ENCODE measurements at regions not wholly inside any gene's neighbourhood (a gene's known extent, or its start where the extent isn't known, plus 50 kb on each side); places are given as distances from the start of the nearest gene placed in this dataset.
"Not testable (repeated sequence)": the region's sequence is repeated elsewhere in the genome, so short reads cannot be mapped to it uniquely, and the experiment has no call there.

DNA sequence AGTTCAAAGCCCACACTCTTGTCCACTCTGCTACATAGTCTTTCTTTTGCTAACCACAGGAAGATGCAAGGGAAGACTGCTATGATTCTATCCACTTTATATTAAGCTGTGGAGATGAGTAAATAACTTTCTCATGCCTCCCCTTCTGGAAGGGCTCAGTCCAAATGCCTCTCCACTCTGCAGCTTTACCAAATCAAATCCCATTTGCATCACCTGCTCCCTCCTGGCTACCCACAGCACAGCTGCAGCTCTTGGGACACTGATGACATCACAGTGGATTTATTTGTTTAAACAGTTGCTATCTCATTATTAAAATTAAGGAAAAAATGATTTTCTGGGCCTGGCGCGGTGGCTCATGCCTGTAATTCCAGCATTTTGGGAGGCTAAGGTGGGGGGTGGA is 1544.9 kb upstream of the WWC1 start:
- no peak for DNase-seq (ENCODE audit: low read depth in 4 of 4, low spot score in 3 of 4)

DNA sequence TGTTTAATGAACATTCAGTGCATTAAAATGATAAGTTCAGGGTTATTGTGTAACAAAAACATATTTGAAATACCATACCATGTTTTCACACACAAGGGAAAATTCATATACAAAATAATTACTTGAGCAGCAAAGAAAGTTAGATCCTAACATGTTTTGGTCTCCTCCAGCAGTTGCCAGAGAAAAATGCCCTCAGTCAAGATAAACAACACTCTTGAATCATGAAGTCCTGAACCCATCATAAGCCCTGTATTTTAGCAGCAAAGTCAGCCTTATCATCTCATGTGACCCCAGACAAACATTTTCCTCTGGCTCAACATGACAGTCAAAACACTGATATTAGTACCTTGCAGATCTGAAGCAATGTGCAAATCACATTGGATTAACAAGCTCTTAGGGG is 1541.1 kb upstream of the WWC1 start:
- DNase-seq (ENCODE audit: low read depth in 4 of 4, low spot score in 3 of 4), result no peak

DNA sequence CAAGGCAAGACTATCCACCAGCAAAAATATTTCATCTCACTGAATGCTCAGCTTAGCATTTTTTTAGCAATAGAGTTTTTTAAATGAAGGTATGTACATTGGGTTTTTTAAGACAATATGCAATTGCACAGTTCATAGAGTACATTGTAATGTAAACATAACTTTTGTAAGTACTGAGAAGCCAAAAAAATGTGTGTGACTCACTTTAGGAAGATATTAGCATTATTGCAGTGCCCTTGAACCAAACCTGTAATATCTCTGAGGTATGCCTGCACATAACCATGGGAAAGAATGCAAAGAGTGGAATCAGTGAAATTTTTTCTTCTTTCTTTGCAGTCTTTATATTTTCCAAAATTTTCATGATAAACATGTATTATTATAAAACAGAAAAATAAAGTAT is 1533.3 kb upstream of the WWC1 start:
- DNase-seq (ENCODE audit: low read depth in 4 of 4, low spot score in 3 of 4), result no peak

DNA sequence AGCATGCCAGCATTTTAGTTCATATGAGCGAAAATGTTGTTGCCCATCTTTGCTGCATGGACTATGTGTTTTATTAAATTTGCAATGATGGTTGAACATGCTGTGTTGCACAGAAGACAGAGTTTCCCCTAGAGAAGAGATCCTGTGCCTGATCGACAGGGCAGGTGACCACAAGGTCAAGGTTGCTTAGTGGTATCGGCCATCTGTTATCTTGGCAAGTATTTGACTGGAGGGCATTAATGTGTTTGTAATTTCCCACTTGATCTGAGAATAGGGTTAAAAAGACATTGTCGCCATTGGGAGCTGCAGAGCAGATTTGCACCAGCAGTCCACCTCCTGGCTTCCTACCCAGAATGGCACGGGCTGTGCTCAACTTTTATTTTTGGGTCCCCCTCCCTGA is 1523.6 kb upstream of the WWC1 start:
- DNase-seq (ENCODE audit: low read depth in 4 of 4, low spot score in 3 of 4), result no peak

- DNase-seq (ENCODE audit: low read depth in 4 of 4, low spot score in 3 of 4), result no peak
Observed at GRCh38 chr5:166768536-166768935, 1522.9 kb upstream of the WWC1 start.

DNA sequence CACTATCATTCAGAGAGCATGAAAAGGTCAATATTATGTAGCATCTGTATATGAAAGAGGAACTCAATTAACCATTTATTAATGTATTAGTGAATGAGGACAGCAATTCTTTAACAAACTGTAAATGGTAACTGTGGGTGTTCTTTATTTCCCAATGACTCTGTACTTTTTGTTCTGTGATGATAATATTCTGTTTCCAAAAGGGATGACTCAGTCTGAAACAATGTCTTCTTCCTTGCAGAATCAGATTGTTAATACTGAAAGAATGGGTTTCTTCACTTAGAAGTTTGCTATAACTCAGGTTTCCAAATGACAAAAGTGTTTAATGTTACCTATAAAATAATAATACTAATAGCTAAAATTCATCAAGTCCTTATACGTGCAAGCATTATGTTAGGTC is 1518.7 kb upstream of the WWC1 start:
- DNase-seq (ENCODE audit: low read depth in 4 of 4, low spot score in 3 of 4), result no peak

- no peak for DNase-seq (ENCODE audit: low read depth in 4 of 4, low spot score in 3 of 4)
Observed at GRCh38 chr5:166781737-166782136, 1509.7 kb upstream of the WWC1 start.

DNA sequence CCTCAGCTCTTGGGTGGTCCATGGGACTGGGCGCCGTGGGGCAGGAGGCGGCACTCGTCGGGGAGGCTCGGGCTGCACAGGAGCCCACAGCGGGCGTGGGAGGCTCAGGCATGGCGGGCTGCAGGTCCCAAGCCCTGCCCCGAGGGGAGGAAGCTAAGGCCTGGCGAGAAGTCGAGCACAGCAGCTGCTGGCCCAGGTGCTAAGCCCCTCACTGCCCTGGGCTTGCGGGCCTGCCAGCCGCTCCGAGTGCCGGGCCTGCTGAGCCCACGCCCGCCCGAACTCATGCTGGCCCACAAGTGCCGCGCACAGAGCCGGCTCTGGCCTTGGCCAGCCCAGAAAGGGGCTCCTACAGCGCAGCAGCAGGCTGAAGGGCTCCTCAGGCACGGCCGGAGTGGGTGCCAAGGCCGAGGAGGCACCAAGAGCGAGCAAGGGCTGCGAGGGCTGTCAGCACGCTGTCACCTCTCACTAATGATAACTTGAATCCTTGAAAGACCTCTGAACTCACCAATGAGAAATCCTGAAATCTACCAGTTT is 1506.8 kb upstream of the WWC1 start:
- no peak for DNase-seq (ENCODE audit: low read depth in 4 of 4, low spot score in 3 of 4)

GRCh38 chr5:166786178-166786577 is 1505.3 kb upstream of the WWC1 start:
- DNase-seq (ENCODE audit: low read depth in 4 of 4, low spot score in 3 of 4), result no peak

DNA sequence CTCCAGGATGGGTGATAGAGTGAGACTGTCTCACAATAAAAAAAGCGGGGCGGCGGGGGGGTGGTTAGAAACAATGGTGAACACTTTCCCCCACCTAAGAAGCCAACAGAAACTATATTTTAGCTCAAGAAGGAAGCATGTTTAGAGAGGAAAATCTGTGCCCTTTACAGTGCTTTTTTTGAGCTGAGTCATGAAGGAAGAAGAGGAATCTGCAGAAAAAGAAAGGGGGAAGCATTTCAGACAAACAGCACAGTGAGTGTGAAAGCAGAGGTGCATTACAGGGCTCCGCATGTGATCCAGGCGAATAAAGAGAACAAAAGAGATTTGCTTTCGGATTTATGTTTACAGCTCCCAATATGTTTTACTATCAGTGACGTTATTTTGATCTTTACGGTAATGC is 1504.6 kb upstream of the WWC1 start:
- DNase-seq (ENCODE audit: low read depth in 4 of 4, low spot score in 3 of 4), result no peak

GRCh38 chr5:166788050-166788449 is 1503.4 kb upstream of the WWC1 start:
- DNase-seq (ENCODE audit: low read depth in 4 of 4, low spot score in 3 of 4), result no peak

GRCh38 chr5:166795756-166796155 is 1495.7 kb upstream of the WWC1 start:
- DNase-seq (ENCODE audit: low read depth in 4 of 4, low spot score in 3 of 4), result no peak

DNA sequence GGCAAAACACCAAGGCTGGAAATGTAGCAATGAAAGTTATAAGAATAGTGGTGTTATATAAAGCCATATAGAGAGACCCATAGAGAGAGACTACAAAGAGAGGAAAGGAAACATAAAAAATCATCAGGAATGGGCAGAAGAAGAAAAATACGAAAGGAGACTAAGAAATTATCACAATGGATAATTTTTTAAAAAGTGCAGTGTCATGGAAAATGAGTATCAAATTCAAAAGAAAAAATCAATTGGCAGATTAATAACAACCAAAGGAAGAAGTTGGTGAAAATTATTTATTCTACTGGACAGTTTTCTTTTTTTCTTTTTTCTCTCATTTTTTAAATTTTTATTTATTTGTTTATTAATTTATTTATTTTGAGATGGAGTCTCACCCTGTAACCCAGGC is 1488.4 kb upstream of the WWC1 start:
- DNase-seq (ENCODE audit: low read depth in 4 of 4, low spot score in 3 of 4), result no peak

- not testable (repeated sequence) for DNase-seq (ENCODE audit: low read depth in 4 of 4, low spot score in 3 of 4)
Observed at GRCh38 chr5:166804223-166804622, 1487.2 kb upstream of the WWC1 start.

DNA sequence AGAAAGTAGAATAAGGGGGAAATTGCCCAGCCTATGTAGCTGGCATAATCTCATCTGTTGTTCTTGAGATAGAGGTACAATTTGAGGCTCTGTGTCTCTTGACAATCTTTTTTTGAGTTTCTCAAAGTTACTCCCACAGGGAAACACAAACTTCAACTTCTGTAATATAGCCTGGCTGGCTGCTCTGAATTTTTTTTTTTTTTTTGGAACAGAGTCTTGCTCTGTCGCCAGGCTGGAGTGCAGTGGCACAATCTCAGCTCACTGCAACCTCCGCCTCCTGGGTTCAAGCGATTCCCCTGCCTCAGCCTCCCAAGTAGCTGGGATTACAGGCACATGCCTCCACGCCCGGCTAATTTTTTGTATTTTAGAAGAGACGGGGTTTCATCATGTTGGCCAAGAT is 1486.8 kb upstream of the WWC1 start:
- DNase-seq (ENCODE audit: low read depth in 4 of 4, low spot score in 3 of 4), result not testable (repeated sequence)

GRCh38 chr5:166810093-166810658 is 1481.3 kb upstream of the WWC1 start:
- not testable (repeated sequence) for DNase-seq (ENCODE audit: low read depth in 4 of 4, low spot score in 3 of 4)

DNA sequence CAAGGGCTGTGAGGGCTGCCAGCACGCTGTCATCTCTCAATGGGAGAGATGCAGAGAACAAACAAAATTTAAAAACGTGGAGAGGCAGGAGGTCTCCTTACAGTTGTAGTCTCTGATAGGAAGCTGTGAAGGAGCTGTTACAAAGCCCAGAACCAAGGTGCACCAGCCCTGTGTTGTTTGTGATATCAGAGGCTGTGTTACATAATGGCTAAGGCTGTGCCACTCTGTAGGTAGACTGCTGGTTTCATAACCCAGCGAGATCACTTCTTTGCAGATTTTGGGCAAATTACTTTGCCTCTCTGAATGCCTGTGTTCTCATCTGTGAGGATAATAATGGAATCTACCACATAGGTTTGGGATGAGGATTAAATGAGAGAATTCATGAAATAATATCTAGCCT is 1480.7 kb upstream of the WWC1 start:
- DNase-seq (ENCODE audit: low read depth in 4 of 4, low spot score in 3 of 4), result no peak

DNA sequence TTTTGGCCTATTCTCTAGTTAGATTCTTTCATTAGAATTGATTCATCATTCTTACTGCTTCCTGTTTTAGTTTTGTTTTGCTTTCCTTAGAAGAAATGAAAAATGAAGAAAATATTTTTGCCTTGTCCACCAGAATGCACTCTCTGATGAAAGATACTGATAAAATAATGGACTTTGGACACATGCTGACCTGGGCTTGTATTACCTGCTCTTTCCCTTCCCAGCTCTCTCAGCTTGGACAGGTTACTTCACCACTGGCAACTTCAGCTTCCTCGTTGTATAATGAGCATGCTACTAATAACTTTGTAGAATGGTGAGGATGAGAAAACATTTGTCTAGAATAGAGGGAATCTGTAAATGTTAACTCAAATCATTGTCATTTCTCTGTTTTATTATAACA is 1468.1 kb upstream of the WWC1 start:
- no peak for DNase-seq (ENCODE audit: low read depth in 4 of 4, low spot score in 3 of 4)

DNA sequence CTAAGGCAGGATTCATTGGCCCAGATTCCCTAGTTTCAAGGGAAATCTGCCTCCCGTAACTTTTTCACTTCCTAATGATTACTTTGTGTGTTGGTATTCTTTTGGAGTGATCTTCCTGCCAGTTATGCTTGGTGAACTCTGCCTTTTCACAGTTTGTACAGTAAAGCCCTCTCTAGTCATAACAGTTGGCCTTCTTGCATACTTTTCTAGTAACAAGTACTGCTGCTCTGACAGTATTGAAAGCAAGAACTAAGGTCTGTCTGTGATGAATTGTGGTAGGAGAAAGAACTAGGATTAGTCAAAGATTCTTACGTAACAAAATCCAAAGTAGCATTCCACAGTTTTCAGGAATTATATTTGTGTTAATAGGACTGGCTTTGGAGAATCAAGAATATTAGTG is 1457.2 kb upstream of the WWC1 start:
- no peak for DNase-seq (ENCODE audit: low read depth in 4 of 4, low spot score in 3 of 4)

DNA sequence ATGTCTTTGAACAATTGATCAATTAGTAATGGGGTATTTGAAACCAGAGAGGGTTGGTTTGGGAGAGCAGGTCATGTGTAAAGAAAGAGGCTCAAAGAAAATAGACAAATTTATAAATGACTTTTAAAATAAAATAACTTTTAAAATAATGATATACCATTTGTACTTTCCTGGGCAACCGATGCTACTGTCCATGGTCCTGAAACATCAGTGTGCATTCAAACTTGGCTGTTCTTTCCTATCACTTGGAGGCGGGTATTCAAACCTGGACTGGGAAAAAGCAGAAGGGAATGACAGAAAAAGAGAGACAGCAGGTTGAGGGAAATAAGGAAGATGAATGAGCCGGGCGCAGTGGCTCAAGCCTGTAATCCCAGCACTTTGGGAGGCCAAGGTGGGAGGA is 1446.4 kb upstream of the WWC1 start:
- peak; percentile 20 to 39 (median 30) for DNase-seq (ENCODE audit: low read depth in 4 of 4, low spot score in 3 of 4)

DNA sequence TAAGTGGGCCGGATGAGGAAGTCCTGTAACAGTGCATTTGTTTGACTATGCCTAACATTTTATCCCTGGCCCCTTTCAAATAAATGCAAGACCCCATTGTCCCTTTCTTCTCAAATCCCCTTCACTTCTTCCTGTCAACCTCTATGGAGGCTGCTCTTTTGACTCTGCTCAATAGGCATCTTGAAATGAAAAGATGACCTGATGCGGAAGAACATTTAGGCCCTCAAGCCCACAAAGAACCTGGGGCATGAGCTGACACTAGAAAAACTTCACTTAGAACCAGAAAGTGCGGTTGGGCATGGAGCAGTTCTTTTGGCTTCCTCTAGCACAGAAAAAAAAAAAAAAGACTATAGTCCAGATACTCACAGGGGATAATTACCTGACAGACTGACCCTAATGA is 1434.7 kb upstream of the WWC1 start:
- DNase-seq (ENCODE audit: low read depth in 4 of 4, low spot score in 3 of 4), result no peak

- no peak for DNase-seq (ENCODE audit: low read depth in 4 of 4, low spot score in 3 of 4)
Observed at GRCh38 chr5:166860426-166860825, 1431.0 kb upstream of the WWC1 start.

GRCh38 chr5:166862581-166862980 is 1428.9 kb upstream of the WWC1 start:
- no peak for DNase-seq (ENCODE audit: low read depth in 4 of 4, low spot score in 3 of 4)
